Activated CD4-positive, alpha-beta memory T cell treated with anti-CD3 and anti-CD28 coated beads, Interleukin-2, amount 10 ng/mL, durations not matched to agents 7 days and 5 days (primary cell): ENCODE measurements at regions not wholly inside any gene's neighbourhood (a gene's known extent, or its start where the extent isn't known, plus 50 kb on each side); places are given as distances from the start of the nearest gene placed in this dataset.

Experiments
- CTCF ChIA-PET: fragments of 350-600 bp; sonication (Branson Sonifier 250); formaldehyde crosslinking; loops from one replicate; lab custom pipeline; 2021; ENCODE audit warnings: antibody characterized with exemption, inconsistent platforms; lab: Charles Lee
- POLR2A ChIA-PET: fragments of 350-600 bp; sonication (Branson Sonifier 250); formaldehyde crosslinking; loops from one replicate; lab custom pipeline; 2021; ENCODE audit warnings: antibody characterized with exemption; lab: Charles Lee
- DNase-seq: peaks from one replicate; pipeline ENCODE4 v3.0.0-alpha.2; 2020
- H3K27ac Mint-ChIP-seq: one replicate; pipeline ENCODE4 v1.8.0; 2021; ENCODE audit warnings: mild to moderate bottlenecking, mixed read lengths
- H3K27me3 Mint-ChIP-seq: one replicate; pipeline ENCODE4 v1.8.0; 2021; ENCODE audit warnings: mixed read lengths
- H3K36me3 Mint-ChIP-seq: one replicate; pipeline ENCODE4 v1.8.0; 2021; ENCODE audit warnings: low read depth, mixed read lengths
- H3K4me1 Mint-ChIP-seq: one replicate; pipeline ENCODE4 v1.8.0; 2021; ENCODE audit warnings: mixed read lengths
- H3K4me3 Mint-ChIP-seq: one replicate; pipeline ENCODE4 v1.8.0; 2021; ENCODE audit warnings: mild to moderate bottlenecking, mixed read lengths
- H3K9me3 Mint-ChIP-seq: one replicate; pipeline ENCODE4 v1.8.0; 2021; ENCODE audit warnings: mixed read lengths

DNA sequence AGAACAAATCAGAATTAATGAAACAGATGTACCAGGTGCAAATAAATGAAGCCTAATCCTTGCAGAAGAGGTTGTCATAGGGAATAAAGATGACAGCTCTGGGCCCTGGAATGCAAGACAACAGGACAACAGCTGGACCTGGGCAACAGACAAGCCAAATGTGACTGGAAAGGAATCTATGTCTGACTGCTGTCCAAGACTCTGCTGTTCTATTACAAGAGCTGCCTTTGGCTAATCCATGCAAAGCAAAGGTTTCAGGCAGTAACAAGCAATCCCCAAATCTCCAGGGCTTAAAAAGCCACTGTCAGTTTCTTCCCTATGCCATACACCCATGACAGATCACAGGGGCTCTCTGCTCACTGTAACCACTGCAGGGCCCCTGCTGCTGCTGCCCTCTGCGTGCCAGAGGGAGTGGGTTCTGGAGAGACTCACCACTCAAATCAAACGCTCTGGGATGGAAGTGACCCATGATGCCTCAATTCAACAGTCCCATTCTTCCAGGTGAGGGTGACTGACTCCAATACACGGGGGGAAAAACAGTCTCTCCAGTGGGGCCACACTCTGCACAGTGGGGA is 218.9 kb upstream of the SFSWAP start:
- Mint-ChIP-seq H3K4me1 (peaks cover 13% of the 10 kb centered on the region), H3K27ac (no peak overlapping the region), H3K36me3 (no peaks in the 10 kb centered on the region), H3K4me3 (no peak overlapping the region), H3K27me3 (peaks cover 5% of the 10 kb centered on the region), H3K9me3 (no peaks in the 10 kb centered on the region)
- DNase-seq = no peak
- ChIA-PET POLR2A (no interaction called here), CTCF (no interaction called here)

GRCh38 chr12:131493068-131493826 is 217.6 kb upstream of the SFSWAP start:
- Mint-ChIP-seq H3K9me3 (no peaks in the 10 kb centered on the region), H3K4me3 (no peak overlapping the region), H3K27me3 (peaks cover 5% of the 10 kb centered on the region), H3K27ac (no peak overlapping the region), H3K4me1 (peaks cover under 1% of the 10 kb centered on the region), H3K36me3 (no peaks in the 10 kb centered on the region)
- ChIA-PET CTCF (no interaction called here), POLR2A (no interaction called here)
- no peak for DNase-seq

DNA sequence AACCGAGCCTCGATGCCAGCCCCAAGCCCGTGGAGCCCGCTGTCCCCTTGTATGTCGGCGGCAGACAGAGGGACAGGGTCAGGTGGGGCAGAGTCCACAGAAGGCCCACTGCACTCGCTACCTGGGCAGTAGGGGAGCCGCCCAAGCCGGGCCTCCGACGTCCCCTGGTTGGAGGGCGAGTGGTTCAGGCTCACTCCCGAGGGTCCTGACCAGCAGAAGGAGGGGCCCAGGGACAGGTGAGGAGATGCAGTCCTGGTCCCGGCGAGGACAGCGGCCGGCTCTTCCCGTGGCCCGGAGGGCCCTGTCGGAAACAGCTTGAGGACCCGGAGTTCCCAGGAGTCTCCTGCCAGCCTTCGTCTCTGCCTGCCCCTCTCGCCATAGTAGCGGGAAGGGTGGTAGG is 216.7 kb upstream of the SFSWAP start:
- H3K27me3 Mint-ChIP-seq = peaks cover 7% of the 10 kb centered on the region
- H3K4me1 Mint-ChIP-seq = peaks cover under 1% of the 10 kb centered on the region
- H3K4me3 Mint-ChIP-seq = no peak overlapping the region
- POLR2A ChIA-PET = no interaction called here
- DNase-seq = no peak
- no peak overlapping the region for H3K27ac Mint-ChIP-seq
- H3K36me3 Mint-ChIP-seq = no peaks in the 10 kb centered on the region
- no peaks in the 10 kb centered on the region for H3K9me3 Mint-ChIP-seq
- CTCF ChIA-PET = no interaction called here

DNA sequence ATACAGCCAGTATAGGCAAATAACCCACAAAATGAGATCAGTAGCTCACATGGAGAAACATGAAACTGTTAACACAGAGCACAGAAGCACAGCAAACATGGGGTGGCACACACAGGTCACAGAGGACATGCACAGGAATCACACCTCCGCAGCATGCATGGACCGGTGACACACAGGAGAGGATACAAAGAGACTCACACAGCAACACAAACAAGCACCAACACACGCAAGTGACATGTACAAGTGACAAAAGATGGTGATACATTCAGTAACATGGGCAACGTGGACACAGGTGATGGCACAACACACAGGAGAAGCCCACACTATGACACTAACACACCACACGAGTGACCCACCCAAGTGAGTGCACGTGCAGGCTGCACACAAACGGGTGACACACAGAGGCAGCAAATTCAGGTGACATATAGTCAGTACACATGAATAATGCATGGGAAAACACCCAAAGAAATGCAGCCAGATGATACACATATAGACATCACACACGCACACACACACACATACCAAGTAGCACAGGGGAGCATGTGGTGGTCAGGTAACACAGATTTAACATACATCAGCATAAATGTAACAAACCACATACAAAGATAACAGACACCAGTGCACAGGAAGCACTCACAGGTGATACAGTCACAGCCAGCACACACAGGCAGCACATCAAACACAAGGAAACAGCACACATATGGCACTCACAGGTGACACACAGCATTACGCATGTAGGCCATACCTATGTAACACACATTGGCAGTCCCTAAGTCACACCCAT is 216.0 kb upstream of the SFSWAP start:
- Mint-ChIP-seq H3K36me3 (no peaks in the 10 kb centered on the region), H3K4me1 (peaks cover 7% of the 10 kb centered on the region), H3K27me3 (peaks cover 7% of the 10 kb centered on the region), H3K27ac (no peak overlapping the region), H3K4me3 (no peak overlapping the region), H3K9me3 (no peaks in the 10 kb centered on the region)
- no peak for DNase-seq
- ChIA-PET POLR2A (no interaction called here), CTCF (no interaction called here)

GRCh38 chr12:131497966-131498365 is 212.9 kb upstream of the SFSWAP start:
- Mint-ChIP-seq H3K4me3 (no peak overlapping the region), H3K4me1 (peaks cover 9% of the 10 kb centered on the region), H3K9me3 (no peaks in the 10 kb centered on the region), H3K36me3 (no peaks in the 10 kb centered on the region), H3K27me3 (peaks cover 5% of the 10 kb centered on the region), H3K27ac (no peak overlapping the region)
- ChIA-PET CTCF (no interaction called here), POLR2A (no interaction called here)
- no peak for DNase-seq

GRCh38 chr12:131499160-131499863 is 211.6 kb upstream of the SFSWAP start:
- Mint-ChIP-seq H3K27ac (no peak overlapping the region), H3K4me3 (no peak overlapping the region)

GRCh38 chr12:131499864-131500190 is 211.1 kb upstream of the SFSWAP start:
- Mint-ChIP-seq H3K27me3 (peaks cover 10% of the 10 kb centered on the region), H3K4me3 (no peak overlapping the region), H3K36me3 (no peaks in the 10 kb centered on the region), H3K9me3 (no peaks in the 10 kb centered on the region), H3K27ac (no peak overlapping the region), H3K4me1 (peaks cover 9% of the 10 kb centered on the region)
- CTCF ChIA-PET = no interaction called here
- DNase-seq = no peak
- POLR2A ChIA-PET = no interaction called here

More at GRCh38 chr12:131499160-131499863, 211.6 kb upstream of the SFSWAP start:
- POLR2A ChIA-PET = no interaction called here
- H3K36me3 Mint-ChIP-seq = no peaks in the 10 kb centered on the region
- peaks cover 7% of the 10 kb centered on the region for H3K27me3 Mint-ChIP-seq
- DNase-seq = no peak
- H3K9me3 Mint-ChIP-seq = no peaks in the 10 kb centered on the region
- CTCF ChIA-PET = no interaction called here
- H3K4me1 Mint-ChIP-seq = peaks cover 9% of the 10 kb centered on the region

- Mint-ChIP-seq H3K4me1 (peaks cover 9% of the 10 kb centered on the region), H3K36me3 (no peaks in the 10 kb centered on the region), H3K27me3 (peaks cover 6% of the 10 kb centered on the region), H3K27ac (no peak overlapping the region), H3K4me3 (no peak overlapping the region), H3K9me3 (no peaks in the 10 kb centered on the region)
- ChIA-PET CTCF (no interaction called here), POLR2A (no interaction called here)
- DNase-seq = no peak
Observed at GRCh38 chr12:131500564-131500963, 210.3 kb upstream of the SFSWAP start.

DNA sequence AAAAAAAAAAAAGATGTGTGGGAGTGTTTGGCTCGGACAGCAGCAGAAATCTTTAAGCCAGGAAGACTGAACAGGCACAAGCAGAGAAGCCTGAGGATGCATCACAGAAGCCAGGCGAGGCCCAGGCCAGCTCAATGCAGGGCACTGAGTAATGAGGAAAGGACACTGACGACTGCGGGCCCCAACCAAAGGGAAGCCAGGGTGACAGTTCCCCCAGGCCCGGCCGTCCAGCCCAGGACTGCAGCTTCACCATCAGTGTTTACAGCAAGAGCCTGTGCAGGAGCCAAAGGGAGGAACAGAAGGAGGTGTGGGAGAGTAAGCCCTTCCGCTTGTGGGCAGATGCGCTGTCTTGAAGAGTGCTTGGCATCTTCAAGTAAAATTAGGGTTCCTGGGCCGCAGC is 205.3 kb upstream of the SFSWAP start:
- CTCF ChIA-PET = no interaction called here
- H3K4me1 Mint-ChIP-seq = peaks cover 4% of the 10 kb centered on the region
- H3K9me3 Mint-ChIP-seq = no peaks in the 10 kb centered on the region
- H3K27me3 Mint-ChIP-seq = peaks cover 9% of the 10 kb centered on the region
- no peaks in the 10 kb centered on the region for H3K36me3 Mint-ChIP-seq
- H3K27ac Mint-ChIP-seq = no peak overlapping the region
- H3K4me3 Mint-ChIP-seq = no peak overlapping the region
- no peak for DNase-seq
- POLR2A ChIA-PET = no interaction called here

DNA sequence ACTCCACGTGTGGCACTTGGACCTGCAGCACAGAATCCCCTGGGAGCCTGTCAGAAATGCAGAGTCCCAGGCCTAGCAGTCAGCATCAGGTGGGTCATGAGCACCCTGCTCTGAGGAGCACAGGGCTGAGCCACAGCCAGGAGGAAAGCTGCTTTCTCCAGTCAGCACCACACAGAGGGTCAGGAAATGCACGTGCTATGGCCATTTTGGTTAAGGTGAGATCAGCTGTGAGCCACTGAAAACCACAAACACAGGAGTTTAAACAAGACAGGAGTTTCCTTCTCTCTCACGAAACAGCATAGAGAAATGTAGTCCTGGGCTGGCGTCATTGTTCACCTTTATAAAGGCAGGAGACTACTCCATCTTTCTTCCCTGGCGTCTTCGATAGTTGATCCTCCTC is 204.5 kb upstream of the SFSWAP start:
- Mint-ChIP-seq H3K27me3 (peaks cover 9% of the 10 kb centered on the region), H3K9me3 (no peaks in the 10 kb centered on the region), H3K36me3 (no peaks in the 10 kb centered on the region), H3K27ac (no peak overlapping the region), H3K4me1 (peaks cover 10% of the 10 kb centered on the region), H3K4me3 (no peak overlapping the region)
- ChIA-PET CTCF (no interaction called here), POLR2A (no interaction called here)
- DNase-seq = no peak

GRCh38 chr12:131507094-131507493 is 203.8 kb upstream of the SFSWAP start:
- CTCF ChIA-PET = no interaction called here
- POLR2A ChIA-PET = no interaction called here
- Mint-ChIP-seq H3K27ac (no peak overlapping the region), H3K4me1 (peaks cover 14% of the 10 kb centered on the region), H3K36me3 (no peaks in the 10 kb centered on the region), H3K4me3 (no peak overlapping the region), H3K9me3 (no peaks in the 10 kb centered on the region), H3K27me3 (peaks cover 9% of the 10 kb centered on the region)
- no peak for DNase-seq

DNA sequence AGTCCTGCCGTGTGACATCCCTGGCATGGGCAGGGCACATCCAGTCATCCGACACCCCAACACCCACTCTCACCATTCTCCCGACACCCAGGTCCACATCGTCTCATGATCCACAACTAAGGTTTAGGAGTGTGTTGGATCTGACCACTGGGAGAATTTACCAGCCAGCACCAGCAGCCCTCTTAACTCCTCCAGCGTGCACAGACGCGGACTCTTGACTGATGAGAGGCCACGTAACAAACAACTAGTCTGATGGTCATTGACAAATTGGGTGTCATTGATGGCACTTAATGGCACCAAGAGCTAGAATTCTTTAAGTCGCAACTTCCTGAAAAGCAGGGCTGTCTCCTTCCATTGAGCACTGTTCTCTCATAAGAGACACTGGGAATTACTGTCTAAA is 203.0 kb upstream of the SFSWAP start:
- peaks cover 18% of the 10 kb centered on the region for H3K4me1 Mint-ChIP-seq
- H3K27me3 Mint-ChIP-seq = peaks cover 9% of the 10 kb centered on the region
- H3K27ac Mint-ChIP-seq = no peak overlapping the region
- POLR2A ChIA-PET = no interaction called here
- no peak for DNase-seq
- H3K4me3 Mint-ChIP-seq = no peak overlapping the region
- CTCF ChIA-PET = no interaction called here
- no peaks in the 10 kb centered on the region for H3K36me3 Mint-ChIP-seq
- H3K9me3 Mint-ChIP-seq = no peaks in the 10 kb centered on the region

GRCh38 chr12:131509701-131510100 is 201.2 kb upstream of the SFSWAP start:
- DNase-seq = no peak
- CTCF ChIA-PET = no interaction called here

More at GRCh38 chr12:131509701-131510100, 201.2 kb upstream of the SFSWAP start:
- Mint-ChIP-seq H3K36me3 (no peaks in the 10 kb centered on the region), H3K27me3 (peaks cover 5% of the 10 kb centered on the region), H3K4me3 (no peak overlapping the region), H3K27ac (no peak overlapping the region), H3K9me3 (no peaks in the 10 kb centered on the region), H3K4me1 (peaks cover 18% of the 10 kb centered on the region)
- POLR2A ChIA-PET = no interaction called here
